ENCODE measurements at regions not wholly inside any gene's neighbourhood (a gene's known extent, or its start where the extent isn't known, plus 50 kb on each side); places are given as distances from the start of the nearest gene placed in this dataset.

DNA sequence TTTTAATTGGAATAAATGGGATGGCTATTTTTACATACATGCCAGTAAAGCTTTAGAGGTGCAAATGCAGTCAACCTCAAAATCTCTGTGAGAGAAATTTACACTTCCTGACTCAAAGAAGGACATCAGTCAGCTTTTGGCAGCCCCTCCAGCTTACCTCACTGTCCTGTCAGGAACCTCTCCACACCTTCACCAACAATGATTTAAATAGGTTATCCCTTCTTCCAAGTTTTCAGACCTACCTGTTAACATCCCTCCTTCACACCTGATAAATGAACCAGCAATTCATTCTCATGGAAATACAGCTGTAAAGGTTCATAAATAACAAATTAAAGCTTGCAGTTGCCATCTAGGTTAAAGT lies 286.1 kb downstream of the SHOX2 start:
- DNase-seq (ENCODE audit: low read depth, low spot score), result no peak
- H3K4me3 ChIP-seq (ENCODE audit: low read length), result no peak overlapping the region

GRCh38 chr3:157819270-157820156 lies 286.7 kb downstream of the SHOX2 start:
- DNase-seq (ENCODE audit: low read depth, low spot score), result no peak
- H3K4me3 ChIP-seq (ENCODE audit: low read length), result no peak overlapping the region

GRCh38 chr3:157816896-157817295 lies 289.3 kb downstream of the SHOX2 start:
- no peak overlapping the region for H3K4me3 ChIP-seq (ENCODE audit: low read length)
- no peak for DNase-seq (ENCODE audit: low read depth, low spot score)

DNA sequence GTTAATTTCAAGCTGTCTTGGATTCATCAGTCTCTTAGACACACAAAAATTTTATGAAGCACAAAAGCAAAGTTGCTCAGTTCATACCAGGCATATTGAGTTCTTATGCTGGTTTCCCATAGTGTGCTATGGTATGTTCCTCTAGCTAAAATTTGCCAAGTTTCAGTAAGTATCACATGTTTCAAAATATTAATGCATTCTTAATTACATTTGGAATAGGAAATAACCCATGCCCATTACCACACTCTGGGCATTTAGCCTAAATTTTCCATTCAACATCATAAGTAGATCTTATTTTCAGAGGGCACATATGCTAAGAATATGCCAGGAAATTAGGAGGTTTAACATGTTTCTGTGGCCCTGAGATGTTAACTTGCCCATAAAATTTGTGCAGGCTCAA lies 289.9 kb downstream of the SHOX2 start:
- DNase-seq (ENCODE audit: low read depth, low spot score), result no peak

GRCh38 chr3:157815739-157816138 lies 290.5 kb downstream of the SHOX2 start:
- DNase-seq (ENCODE audit: low read depth, low spot score), result no peak
- no peak overlapping the region for H3K4me3 ChIP-seq (ENCODE audit: low read length)

More for the DNA sequence above, 289.9 kb downstream of the SHOX2 start:
- no peak overlapping the region for H3K4me3 ChIP-seq (ENCODE audit: low read length)

DNA sequence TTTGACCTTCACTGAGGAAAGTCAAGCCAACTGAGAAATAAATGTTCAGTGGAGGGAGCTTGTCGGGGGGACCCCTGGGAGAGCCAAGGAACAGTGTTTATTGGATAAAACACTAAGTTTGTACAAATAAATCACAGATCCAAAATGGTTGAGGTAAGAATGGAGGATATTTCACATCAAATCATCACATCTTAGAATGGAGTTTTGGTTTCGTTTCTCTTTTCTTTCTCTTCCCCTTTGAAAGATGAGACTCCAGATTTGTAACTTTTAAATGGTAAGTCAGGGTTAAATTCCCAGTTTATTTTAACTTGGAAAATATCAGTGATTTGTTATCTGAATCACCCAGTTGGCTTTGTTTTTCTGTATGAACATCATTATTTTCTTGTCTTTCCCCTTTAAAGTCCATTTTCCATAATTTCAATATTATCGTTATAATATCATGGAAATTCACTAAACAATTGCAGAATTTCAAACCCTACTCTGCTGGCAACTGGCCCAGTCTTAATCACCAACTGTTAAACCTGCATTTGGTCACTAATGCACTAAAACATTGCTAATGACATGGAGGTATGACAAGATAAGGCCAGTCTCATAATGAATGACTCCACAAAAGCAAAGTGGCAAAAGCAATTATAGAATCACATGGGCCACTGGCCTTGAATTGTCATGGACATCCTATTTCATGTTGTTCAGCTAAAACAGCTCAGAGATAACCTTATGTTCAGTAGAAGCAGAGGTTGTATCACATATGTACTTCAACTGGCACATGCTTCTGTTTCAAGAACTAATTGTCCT lies 295.1 kb downstream of the SHOX2 start:
- DNase-seq (ENCODE audit: low read depth, low spot score), result no peak
- no peak overlapping the region for H3K4me3 ChIP-seq (ENCODE audit: low read length)

DNA sequence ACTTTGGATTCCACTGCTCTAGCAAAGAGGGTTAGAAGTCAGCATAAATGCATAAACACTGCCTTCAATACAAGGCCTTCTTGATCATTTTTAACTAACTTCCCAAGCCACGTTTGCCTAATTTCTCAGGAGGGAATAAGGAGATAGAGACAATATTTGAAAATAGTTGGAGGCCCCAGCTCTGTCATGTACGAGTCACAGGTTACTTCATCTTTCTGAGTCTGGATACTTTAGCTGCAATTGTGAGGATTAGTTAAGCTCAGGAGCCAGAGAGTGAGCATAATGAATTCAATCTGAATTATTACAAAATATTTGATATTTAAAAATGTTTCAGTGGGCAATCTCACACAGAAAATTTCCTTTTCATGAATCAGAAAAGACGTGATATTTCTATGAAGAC lies 298.9 kb downstream of the SHOX2 start:
- DNase-seq (ENCODE audit: low read depth, low spot score), result no peak
- H3K4me3 ChIP-seq (ENCODE audit: low read length), result no peak overlapping the region

DNA sequence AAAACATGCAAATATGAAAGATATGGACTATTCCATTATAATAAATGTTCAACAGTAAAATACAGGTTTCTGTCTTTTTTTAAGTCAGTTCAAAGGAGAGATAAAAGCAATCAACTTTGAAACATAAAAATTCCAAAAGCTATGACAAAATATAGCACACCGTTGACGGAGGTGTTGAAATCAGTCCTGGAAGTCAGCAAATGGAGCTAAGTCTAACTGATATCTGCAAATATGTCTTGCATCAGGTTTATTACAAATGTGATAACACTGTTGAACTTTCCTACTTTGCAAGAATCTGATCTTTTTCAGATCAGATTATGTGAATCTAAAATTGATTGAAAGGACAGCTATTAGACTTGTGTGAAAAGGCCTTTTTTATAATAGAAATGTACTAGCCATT lies 300.7 kb downstream of the SHOX2 start:
- H3K4me3 ChIP-seq (ENCODE audit: low read length), result no peak overlapping the region
- no peak for DNase-seq (ENCODE audit: low read depth, low spot score)

- DNase-seq (ENCODE audit: low read depth, low spot score), result no peak
- no peak overlapping the region for H3K4me3 ChIP-seq (ENCODE audit: low read length)
Observed at GRCh38 chr3:157794771-157795170, 291.6 kb upstream of the VEPH1 start.

GRCh38 chr3:157793745-157794144 lies 290.5 kb upstream of the VEPH1 start:
- H3K4me3 ChIP-seq (ENCODE audit: low read length), result no peak overlapping the region
- DNase-seq (ENCODE audit: low read depth, low spot score), result no peak

GRCh38 chr3:157789162-157789561 lies 285.9 kb upstream of the VEPH1 start:
- no peak overlapping the region for H3K4me3 ChIP-seq (ENCODE audit: low read length)
- DNase-seq (ENCODE audit: low read depth, low spot score), result no peak

GRCh38 chr3:157786618-157787017 lies 283.4 kb upstream of the VEPH1 start:
- H3K4me3 ChIP-seq (ENCODE audit: low read length), result no peak overlapping the region
- no peak for DNase-seq (ENCODE audit: low read depth, low spot score)

- DNase-seq (ENCODE audit: low read depth, low spot score), result no peak
- no peak overlapping the region for H3K4me3 ChIP-seq (ENCODE audit: low read length)
Observed at GRCh38 chr3:157786211-157786610, 283.0 kb upstream of the VEPH1 start.

DNA sequence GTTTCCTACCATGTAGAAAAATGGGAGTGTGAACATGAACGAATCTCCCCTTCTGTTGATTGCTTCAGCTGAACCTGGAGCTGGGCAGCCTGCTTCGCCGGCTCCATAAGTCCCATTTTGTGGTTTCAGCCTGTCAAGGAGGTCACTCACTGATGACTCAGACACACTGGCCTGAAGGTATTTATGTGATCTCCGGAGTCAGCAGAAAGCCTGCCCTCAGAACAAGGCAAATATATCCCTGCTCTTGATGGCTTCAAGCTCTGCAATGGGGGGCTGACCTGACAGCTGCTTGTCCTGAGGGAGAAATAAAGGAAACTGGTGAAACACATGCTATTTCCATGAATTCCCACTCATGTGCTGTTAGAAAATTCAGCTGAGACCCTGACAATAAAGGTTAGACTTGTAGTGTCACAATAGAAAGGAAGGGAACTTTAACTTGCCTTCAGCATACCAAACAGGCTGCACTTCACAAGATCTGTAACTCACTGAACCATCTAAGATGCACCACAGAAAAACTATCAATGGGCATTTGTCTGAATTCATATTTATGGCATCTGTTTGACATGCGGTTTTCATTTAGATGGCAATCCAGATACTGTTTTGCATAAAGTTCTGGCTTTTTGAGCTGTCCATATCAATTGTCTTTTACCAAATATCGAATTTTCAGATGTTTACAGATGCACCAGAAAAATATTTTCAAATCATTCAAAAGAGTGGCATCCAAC lies 282.0 kb upstream of the VEPH1 start:
- H3K4me3 ChIP-seq (ENCODE audit: low read length), result no peak overlapping the region
- no peak for DNase-seq (ENCODE audit: low read depth, low spot score)

GRCh38 chr3:157782236-157782635 lies 279.0 kb upstream of the VEPH1 start:
- no peak for DNase-seq (ENCODE audit: low read depth, low spot score)
- H3K4me3 ChIP-seq (ENCODE audit: low read length), result no peak overlapping the region

DNA sequence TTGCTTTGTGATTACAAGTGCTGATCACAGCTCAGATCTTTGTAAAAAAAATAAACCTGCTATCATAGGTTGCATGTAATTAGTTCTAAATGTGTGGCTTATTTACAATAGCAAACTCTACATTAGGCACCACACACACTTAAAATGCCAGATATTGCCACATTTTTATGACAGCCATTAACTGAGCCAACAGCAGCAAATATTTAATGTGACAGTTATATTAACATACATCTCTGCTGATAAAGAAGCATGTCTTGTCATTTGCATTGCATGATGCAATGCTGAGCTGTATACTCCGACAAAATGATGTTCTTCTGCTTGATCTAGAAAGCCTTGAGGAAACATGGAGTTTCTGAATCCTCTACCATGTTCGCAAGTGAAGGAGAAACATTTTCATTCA lies 273.6 kb upstream of the VEPH1 start:
- H3K4me3 ChIP-seq (ENCODE audit: low read length), result no peak overlapping the region
- DNase-seq (ENCODE audit: low read depth, low spot score), result no peak

GRCh38 chr3:157775446-157775845 lies 272.2 kb upstream of the VEPH1 start:
- DNase-seq (ENCODE audit: low read depth, low spot score), result no peak
- H3K4me3 ChIP-seq (ENCODE audit: low read length), result no peak overlapping the region

- no peak for DNase-seq (ENCODE audit: low read depth, low spot score)
Observed at GRCh38 chr3:157769378-157769777, 266.2 kb upstream of the VEPH1 start.

DNA sequence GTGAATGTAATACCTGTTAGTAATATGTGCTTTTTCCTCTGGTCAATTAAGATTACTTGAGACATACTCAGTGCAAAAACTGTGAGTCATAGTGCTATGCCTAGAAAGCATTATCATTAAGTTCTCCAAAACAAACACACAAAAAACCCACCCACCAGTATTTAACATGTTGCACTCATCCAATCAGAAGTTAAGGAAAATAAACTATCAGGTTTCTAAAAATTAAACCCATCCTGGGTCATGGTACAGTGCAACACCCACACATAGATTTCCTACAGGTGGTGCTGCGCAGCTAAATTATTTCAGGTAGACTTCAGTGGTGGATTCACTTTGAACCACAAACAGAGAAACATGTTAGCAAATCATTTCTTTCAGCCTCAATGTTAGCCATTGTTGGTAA lies 264.4 kb upstream of the VEPH1 start:
- no peak overlapping the region for H3K4me3 ChIP-seq (ENCODE audit: low read length)
- DNase-seq (ENCODE audit: low read depth, low spot score), result no peak

More at GRCh38 chr3:157769378-157769777, 266.2 kb upstream of the VEPH1 start:
- no peak overlapping the region for H3K4me3 ChIP-seq (ENCODE audit: low read length)

DNA sequence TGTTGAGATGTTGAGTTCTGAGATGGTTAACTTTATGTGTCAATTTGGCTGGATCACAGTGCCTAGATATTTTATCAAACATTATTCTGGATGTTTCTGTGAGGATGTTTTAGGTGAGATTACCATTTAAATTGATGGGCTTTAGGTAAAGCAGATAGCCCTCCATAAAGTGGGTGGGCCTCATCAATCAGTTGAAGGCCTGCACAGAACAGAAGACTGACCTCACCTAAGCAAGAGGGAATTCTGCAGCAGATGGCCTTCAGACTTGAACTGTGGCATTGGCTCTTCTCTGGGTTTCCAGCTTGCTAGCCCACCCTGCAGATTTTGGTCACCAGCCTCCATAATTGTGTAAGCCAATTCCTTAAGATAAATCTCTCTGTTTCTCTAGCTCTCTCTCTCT lies 260.4 kb upstream of the VEPH1 start:
- H3K4me3 ChIP-seq (ENCODE audit: low read length), result no peak overlapping the region
- no peak for DNase-seq (ENCODE audit: low read depth, low spot score)

Data from Jurkat, Clone E6-1 (cell line).